ENCODE measurements at regions not wholly inside any gene's neighbourhood (a gene's known extent, or its start where the extent isn't known, plus 50 kb on each side); places are given as distances from the start of the nearest gene placed in this dataset.

DNA sequence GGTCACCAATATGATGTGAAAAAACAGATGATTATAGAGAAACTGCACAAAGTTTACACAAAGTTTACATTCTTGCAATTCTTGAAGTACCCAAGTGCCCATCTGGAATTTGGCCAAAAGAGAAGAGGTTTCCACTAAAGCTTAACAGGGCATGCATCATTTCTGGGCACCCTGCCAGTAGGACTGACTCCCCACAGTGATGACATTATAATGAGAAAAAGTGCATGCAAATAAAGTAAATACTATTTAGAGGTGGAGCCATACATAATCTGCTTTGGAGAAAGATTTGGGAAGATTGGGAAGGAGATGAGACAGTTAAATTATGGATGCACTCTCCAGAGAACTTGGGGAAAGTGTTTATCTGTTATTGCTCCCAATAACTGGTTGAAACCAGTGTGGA lies 93.7 kb upstream of the TRPC3 start:
- peak; percentile 24 to 58 (median 50) for DNase-seq
- H3K27me3 ChIP-seq = no peaks in the 10 kb centered on the region
- no peak overlapping the region for H3K4me3 ChIP-seq
- H3K4me1 ChIP-seq (replicated peaks in 1 of 2) = no peaks in the 10 kb centered on the region
- H3K27ac ChIP-seq = no peak overlapping the region
- intact Hi-C loops (cut with DNase I) = no loop called here
- H3K9me3 ChIP-seq (replicated peaks in 1 of 3) = no peaks in the 10 kb centered on the region
- H3K36me3 ChIP-seq (replicated peaks in 1 of 2) = no peaks in the 10 kb centered on the region
- TF ChIP-seq, protein P1, sequence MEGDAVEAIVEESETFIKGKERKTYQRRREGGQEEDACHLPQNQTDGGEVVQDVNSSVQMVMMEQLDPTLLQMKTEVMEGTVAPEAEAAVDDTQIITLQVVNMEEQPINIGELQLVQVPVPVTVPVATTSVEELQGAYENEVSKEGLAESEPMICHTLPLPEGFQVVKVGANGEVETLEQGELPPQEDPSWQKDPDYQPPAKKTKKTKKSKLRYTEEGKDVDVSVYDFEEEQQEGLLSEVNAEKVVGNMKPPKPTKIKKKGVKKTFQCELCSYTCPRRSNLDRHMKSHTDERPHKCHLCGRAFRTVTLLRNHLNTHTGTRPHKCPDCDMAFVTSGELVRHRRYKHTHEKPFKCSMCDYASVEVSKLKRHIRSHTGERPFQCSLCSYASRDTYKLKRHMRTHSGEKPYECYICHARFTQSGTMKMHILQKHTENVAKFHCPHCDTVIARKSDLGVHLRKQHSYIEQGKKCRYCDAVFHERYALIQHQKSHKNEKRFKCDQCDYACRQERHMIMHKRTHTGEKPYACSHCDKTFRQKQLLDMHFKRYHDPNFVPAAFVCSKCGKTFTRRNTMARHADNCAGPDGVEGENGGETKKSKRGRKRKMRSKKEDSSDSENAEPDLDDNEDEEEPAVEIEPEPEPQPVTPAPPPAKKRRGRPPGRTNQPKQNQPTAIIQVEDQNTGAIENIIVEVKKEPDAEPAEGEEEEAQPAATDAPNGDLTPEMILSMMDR (IDR thresholded peaks at IDR 0.05) = no peak
- TF ChIP-seq POLR2A (IDR thresholded peaks at IDR 0.05) = no peak

DNA sequence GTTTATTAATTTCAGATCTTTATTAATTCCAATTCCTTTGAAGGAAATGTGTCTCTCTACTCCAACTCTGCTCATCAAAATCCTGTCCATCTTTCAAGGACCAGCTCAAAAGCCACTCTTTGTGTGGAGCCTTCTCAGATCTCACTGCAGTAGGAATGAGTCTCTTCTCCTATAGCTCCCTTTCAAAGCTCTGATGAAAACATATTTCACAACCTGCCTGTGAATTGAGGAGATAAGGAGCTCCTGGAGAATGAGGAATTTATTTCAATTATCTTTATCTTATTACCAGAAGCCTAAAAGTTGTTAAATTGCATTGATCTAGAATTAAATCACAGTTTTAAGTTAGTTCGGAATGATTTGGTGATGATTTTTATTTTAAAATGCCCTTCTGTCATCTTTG lies 92.6 kb upstream of the TRPC3 start:
- Histone ChIP-seq H3K27me3 (no peaks in the 10 kb centered on the region), H3K27ac (no peak overlapping the region), H3K9me3 (replicated peaks in 1 of 3) (no peaks in the 10 kb centered on the region), H3K36me3 (replicated peaks in 1 of 2) (no peaks in the 10 kb centered on the region), H3K4me1 (replicated peaks in 1 of 2) (no peaks in the 10 kb centered on the region), H3K4me3 (no peak overlapping the region)
- intact Hi-C loops (cut with DNase I) = no loop called here
- TF ChIP-seq, protein P1 (IDR thresholded peaks at IDR 0.05) = no peak
- TF ChIP-seq POLR2A (IDR thresholded peaks at IDR 0.05) = no peak
- no peak for DNase-seq
- WGBS, 4 donors = 70 to 79% (median 73%) methylated on average over 1 of the region's 1 CpG

DNA sequence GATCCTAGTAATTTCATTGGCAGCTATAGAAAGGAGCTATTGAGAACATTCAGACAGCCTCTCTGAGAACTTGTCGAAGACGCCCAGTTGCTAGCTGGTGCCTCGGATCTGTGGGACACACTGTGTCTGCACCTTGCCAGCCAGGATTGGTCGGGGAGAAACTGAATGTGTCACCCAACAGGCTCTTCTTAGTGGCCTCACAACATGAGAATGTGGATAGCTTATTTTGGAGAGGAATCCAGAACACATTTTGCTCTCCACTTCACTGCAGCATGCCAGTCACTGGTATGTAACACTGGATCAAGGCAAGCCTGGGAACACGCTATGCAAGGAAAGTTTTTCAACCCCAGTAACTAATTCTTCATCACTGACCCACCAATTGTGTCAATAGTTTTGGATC lies 89.5 kb upstream of the TRPC3 start:
- intact Hi-C loops (cut with DNase I) = no loop called here
- no peak overlapping the region for H3K4me3 ChIP-seq
- 56 to 86% (median 70%) methylated on average over 4 to 5 of the region's 5 CpGs for WGBS, 4 donors
- H3K9me3 ChIP-seq (replicated peaks in 1 of 3) = no peaks in the 10 kb centered on the region
- no peaks in the 10 kb centered on the region for H3K36me3 ChIP-seq (replicated peaks in 1 of 2)
- TF ChIP-seq, protein P1 (IDR thresholded peaks at IDR 0.05) = no peak
- H3K27me3 ChIP-seq = no peaks in the 10 kb centered on the region
- DNase-seq = no peak
- H3K27ac ChIP-seq = no peak overlapping the region
- no peaks in the 10 kb centered on the region for H3K4me1 ChIP-seq (replicated peaks in 1 of 2)

DNA sequence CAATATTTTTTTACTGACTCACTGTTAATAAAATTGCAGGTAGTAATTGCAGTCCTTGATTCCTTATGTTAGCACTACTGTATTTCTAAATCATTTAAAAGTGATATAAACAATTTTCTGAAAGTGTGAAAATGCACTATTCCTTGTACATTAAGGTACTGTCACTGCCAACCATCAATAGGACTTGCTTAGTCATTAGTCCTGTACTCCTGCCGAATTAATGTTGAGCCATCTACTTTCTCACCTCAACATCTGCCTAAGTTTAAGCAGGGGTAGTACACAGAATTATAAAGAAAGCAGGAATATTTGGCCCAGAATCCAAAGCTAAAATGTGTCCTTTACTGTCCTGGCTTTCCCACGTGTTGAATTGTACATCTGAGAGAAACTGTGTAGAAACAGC lies 87.0 kb upstream of the TRPC3 start:
- no peak overlapping the region for H3K4me3 ChIP-seq
- no peak for DNase-seq

More for the DNA sequence above, 87.0 kb upstream of the TRPC3 start:
- no peaks in the 10 kb centered on the region for H3K27me3 ChIP-seq
- H3K36me3 ChIP-seq (replicated peaks in 1 of 2) = no peaks in the 10 kb centered on the region
- 10 to 41% (median 26%) methylated on average over 2 of the region's 2 CpGs for WGBS, 4 donors
- intact Hi-C loops (cut with DNase I) = no loop called here
- H3K9me3 ChIP-seq (replicated peaks in 1 of 3) = no peaks in the 10 kb centered on the region
- H3K27ac ChIP-seq = no peak overlapping the region
- TF ChIP-seq POLR2A (IDR thresholded peaks at IDR 0.05) = no peak
- TF ChIP-seq, protein P1 (IDR thresholded peaks at IDR 0.05) = no peak
- H3K4me1 ChIP-seq (replicated peaks in 1 of 2) = no peaks in the 10 kb centered on the region
